Stimulated activated CD8-positive, alpha-beta memory T cell treated with anti-CD3 and anti-CD28 coated beads, Interleukin-12 subunit alpha, Interleukin-12 subunit beta, amount 100 ng/mL, for 4 hours (primary cell): ENCODE measurements at regions not wholly inside any gene's neighbourhood (a gene's known extent, or its start where the extent isn't known, plus 50 kb on each side); places are given as distances from the start of the nearest gene placed in this dataset.

Source experiments
- DNase-seq: peaks from one replicate; pipeline ENCODE4 v3.0.0-alpha.2; 2020; ENCODE audit warnings: low read depth

DNA sequence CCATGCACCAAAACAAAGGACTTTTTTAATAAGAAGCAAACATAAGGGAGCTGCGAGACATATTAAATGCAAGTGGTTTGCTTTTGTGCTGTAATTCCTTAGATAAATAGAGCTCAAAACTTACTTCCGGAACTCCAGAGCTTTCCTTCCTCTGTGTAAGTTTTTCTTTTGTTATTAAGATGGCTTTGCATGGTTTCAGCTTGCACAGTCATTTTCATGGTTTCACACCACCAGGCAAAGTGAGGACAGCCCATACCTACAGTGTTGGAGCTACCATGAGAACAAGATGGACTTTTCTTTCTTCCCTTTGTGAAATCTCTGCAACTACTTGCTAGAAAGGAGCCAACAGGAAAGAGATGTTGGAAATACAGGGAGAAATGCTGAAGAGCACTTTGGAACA, 368.0 kb downstream of the SETD4 start:
- no peak for DNase-seq

- no peak for DNase-seq
Measured at GRCh38 chr21:35690436-35690835, 369.9 kb downstream of the SETD4 start.

GRCh38 chr21:35686156-35686555, 374.2 kb downstream of the SETD4 start:
- DNase-seq, result no peak

- DNase-seq, result no peak
Measured at GRCh38 chr21:35683664-35684304, 376.5 kb downstream of the SETD4 start.

DNA sequence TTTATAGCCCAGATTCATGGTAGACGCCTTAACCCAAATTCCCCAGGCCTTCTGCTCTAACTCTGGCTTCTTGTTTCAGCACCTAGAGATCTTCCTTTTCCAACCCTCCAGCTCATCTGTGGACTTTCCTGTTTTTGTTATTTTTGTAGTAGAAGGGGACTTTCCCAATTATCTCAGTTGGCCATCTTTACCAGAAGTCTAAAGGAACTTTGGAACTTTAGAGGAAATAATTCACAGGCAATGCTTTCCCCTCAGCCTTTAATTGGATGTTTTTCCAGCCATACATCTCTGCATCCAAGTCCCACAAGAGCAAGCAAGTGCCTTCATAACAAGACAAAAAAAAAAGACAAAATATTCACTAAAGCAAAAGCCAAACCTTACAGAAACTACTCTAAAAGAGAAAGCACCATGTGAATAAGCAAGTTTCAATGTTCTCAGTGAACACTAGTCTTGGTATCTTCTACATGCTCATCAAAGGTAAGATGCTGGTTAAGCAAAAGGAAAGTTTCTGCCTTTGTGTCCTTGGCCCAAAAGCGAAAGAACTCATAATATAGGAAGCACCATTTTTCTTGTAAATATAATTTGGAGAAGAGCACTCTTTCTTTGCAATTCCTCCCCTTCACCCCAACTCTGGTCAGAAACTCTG, 377.3 kb downstream of the SETD4 start:
- no peak for DNase-seq

DNA sequence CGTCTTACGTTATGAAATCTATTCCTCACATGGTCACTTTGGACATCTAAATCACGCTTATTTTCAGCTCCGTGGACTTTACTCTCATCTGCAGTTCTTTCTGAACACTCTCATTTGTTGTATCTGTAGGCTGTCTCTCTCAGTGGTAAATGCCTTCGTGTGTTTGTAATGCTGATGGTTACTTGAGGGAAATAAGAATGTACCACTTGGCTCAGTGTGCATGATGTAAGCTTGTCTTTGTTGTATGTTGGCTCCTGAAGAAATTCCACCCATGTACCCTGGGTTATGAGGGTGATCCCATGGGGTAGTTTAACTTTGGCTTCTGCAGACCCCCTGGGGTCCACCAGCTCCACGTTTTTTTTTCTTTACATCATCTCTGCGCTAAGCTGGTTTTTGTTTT, 378.4 kb downstream of the SETD4 start:
- no peak for DNase-seq

DNA sequence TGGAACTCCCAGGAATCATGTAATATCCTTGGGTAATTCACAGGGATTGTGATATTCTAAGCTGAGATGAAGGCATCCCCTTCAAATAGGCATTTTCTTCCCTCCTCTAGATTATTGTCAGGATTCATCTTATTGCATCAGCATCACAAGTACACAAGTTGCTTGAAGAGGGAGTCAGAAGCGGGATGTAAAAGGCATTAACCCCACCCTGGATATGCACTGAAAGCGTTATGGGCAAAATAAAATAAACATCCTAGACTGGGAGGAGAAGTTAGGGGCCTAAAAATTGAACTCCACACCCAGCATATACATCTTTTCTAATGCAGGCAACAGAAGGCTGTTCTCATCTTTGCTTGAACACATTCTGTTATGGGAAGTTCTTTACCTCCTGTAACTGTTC, 381.2 kb downstream of the SETD4 start:
- DNase-seq, result no peak

- DNase-seq, result no peak
Measured at GRCh38 chr21:35678393-35678792, 381.9 kb downstream of the SETD4 start.

DNA sequence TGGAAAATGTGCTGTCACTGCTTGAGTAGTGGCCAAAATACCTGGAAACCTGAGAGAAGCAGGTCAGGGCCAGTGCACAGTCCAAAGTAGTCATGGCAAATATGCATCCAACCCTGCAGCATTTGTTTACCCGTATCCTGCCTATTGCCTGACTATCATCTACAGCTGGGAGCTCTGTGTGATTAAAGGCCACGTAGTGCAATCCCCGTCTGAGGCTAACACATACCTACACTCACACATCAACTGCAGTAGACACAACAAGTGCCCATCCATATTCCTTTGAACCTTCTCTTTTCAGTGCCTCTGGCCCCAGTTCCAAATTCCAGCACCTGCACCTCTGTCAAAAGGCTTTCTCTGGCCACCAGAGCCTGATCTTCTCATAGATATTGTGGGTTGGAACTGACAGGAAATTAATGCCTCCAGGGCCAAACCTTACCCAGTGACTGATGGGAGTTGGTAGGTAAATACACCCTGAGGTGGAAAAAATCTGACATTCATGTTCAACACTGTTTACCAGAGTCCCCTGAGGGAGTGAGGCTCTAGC, 383.0 kb downstream of the SETD4 start:
- DNase-seq, result no peak

GRCh38 chr21:35674895-35675470, 385.3 kb downstream of the SETD4 start:
- DNase-seq, result no peak

GRCh38 chr21:35674091-35674671, 386.1 kb downstream of the SETD4 start:
- no peak for DNase-seq

GRCh38 chr21:35672313-35672712, 388.0 kb downstream of the SETD4 start:
- no peak for DNase-seq

GRCh38 chr21:35664683-35665082, 395.6 kb downstream of the SETD4 start:
- DNase-seq, result no peak

GRCh38 chr21:35663856-35664606, 396.3 kb downstream of the SETD4 start:
- DNase-seq, result no peak

- DNase-seq, result no peak
Measured at GRCh38 chr21:35658242-35658641, 402.1 kb downstream of the SETD4 start.

GRCh38 chr21:35652872-35653271, 407.5 kb downstream of the SETD4 start:
- no peak for DNase-seq

DNA sequence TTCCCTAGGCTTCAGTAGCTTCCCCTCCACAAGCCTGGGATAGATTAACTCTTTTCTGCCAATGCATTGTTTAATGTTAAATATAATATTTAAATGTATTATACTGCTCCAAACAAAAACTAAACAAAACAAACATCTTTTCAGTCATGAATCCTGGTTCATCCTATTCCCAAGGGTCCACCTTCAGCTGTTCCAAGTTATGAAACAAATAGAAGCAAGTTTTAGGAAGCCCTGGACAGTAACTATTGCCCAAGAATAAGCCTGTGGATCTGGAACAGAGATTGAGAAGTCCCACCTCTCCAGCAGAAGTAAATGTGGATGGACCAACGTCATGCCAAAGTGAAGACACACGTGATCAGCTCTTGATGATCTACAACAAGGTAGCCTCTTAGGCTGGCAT, 408.1 kb downstream of the SETD4 start:
- no peak for DNase-seq

- DNase-seq, result no peak
Measured at GRCh38 chr21:35651196-35651595, 409.1 kb downstream of the SETD4 start.

- DNase-seq, result no peak
Measured at GRCh38 chr21:35649186-35649585, 411.1 kb downstream of the SETD4 start.

DNA sequence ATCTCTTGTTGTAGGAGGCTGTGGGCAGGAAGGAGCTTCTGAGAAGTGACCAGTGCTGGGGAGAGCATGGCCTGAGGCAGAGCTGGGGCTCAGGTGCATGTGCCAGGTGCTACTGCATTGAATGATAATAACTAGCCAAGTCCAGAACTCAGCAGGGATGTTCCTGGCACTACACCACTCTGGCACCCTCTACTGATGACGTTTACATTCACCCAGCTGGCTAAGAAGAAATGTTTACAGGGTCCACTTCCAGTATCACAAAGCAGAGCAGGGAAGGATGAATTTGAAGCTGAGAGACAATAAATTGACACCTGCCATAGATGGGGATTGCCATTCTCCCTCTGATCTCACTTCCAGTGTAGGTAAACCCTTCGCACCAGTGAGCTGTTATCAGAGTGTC, 411.8 kb downstream of the SETD4 start:
- no peak for DNase-seq

DNA sequence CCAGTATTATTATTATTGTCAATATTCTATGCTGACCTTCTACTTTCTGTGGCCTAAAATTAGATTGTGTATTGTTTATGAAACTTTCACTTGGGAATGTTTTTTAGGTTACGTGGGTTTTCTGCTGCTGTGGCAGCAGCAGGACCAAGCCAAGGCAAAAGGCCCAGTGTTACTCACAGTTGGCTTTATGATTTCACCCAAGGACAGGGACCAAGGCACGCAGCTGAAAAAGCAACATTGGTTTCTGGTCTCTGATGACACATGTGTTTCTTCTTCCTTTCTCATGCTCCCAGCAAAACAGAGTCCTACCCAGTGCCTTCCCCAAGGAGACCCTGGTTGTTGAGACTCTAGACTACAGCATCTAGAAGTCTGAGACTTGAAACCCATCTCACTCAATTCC, 413.7 kb downstream of the SETD4 start:
- no peak for DNase-seq

DNA sequence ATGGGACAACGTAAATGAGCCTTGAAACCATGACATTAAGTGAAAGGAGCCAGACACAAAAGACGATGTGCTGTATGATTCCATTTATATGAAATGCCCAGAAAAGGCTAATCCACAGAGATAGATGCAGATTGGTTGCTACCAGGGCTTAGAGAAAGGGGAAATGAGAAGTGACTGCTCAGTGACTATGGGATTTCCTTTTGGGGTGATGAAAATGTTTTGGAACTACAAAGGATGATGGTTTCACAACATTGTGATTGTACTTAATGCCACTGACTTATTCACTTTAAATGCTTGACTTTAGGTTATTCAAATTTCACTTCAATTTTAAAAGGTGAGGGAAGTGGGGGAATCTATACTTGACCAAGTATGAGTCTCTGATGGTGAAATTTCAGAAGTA, 414.3 kb downstream of the SETD4 start:
- DNase-seq, result no peak
